Skeletal muscle satellite cell (primary cell): ENCODE measurements at regions not wholly inside any gene's neighbourhood (a gene's known extent, or its start where the extent isn't known, plus 50 kb on each side); places are given as distances from the start of the nearest gene placed in this dataset.

Experiments used
- H3K27me3 ChIP-seq: 2 replicates; pipeline ENCODE4 v1.7.0; 2013; ENCODE audit warnings: low read length; ENCODE audit not compliant: control insufficient read depth, insufficient read depth
- H3K36me3 ChIP-seq: 2 replicates; pipeline ENCODE4 v1.7.0; 2013; ENCODE audit warnings: mild to moderate bottlenecking, control low read depth, low read length; ENCODE audit not compliant: insufficient read depth
- H3K4me1 ChIP-seq: 2 replicates; pipeline ENCODE4 v1.7.0; 2013; ENCODE audit warnings: low read length; ENCODE audit not compliant: control insufficient read depth, insufficient read depth
- H3K4me2 ChIP-seq: 2 replicates; pipeline ENCODE4 v1.7.0; 2013; ENCODE audit warnings: mild to moderate bottlenecking, low read length
- H3K4me3 ChIP-seq: 2 replicates; pipeline ENCODE4 v1.7.0; 2013; ENCODE audit warnings: low read length
- H3K9ac ChIP-seq: 2 replicates; pipeline ENCODE4 v1.7.0; 2013; ENCODE audit warnings: mild to moderate bottlenecking, low read depth, low read length, moderate library complexity
- H3K9me3 ChIP-seq: replicated peaks from 2 replicates; pipeline ENCODE4 v1.7.0; 2013; ENCODE audit warnings: mild to moderate bottlenecking, control low read depth, low read length

GRCh38 chr13:22316494-22317025 lies 645.7 kb downstream of the FGF9 start:
- Histone ChIP-seq H3K4me1 (no peaks in the 10 kb centered on the region), H3K9ac (no peak overlapping the region)

GRCh38 chr13:22320991-22321390 lies 650.1 kb downstream of the FGF9 start:
- Histone ChIP-seq H3K4me2 (no peak overlapping the region), H3K4me3 (no peak overlapping the region), H3K9ac (no peak overlapping the region), H3K4me1 (no peaks in the 10 kb centered on the region), H3K36me3 (no peaks in the 10 kb centered on the region), H3K27me3 (no peaks in the 10 kb centered on the region), H3K9me3 (no peaks in the 10 kb centered on the region)

More at GRCh38 chr13:22316494-22317025, 645.7 kb downstream of the FGF9 start:
- Histone ChIP-seq H3K27me3 (no peaks in the 10 kb centered on the region), H3K9me3 (no peaks in the 10 kb centered on the region), H3K4me2 (no peak overlapping the region), H3K36me3 (no peaks in the 10 kb centered on the region), H3K4me3 (no peak overlapping the region)

GRCh38 chr13:22325761-22326160 lies 654.9 kb downstream of the FGF9 start:
- H3K9ac ChIP-seq: no peak overlapping the region
- no peaks in the 10 kb centered on the region for H3K4me1 ChIP-seq
- no peaks in the 10 kb centered on the region for H3K9me3 ChIP-seq
- H3K4me2 ChIP-seq: no peak overlapping the region
- no peaks in the 10 kb centered on the region for H3K27me3 ChIP-seq
- no peaks in the 10 kb centered on the region for H3K36me3 ChIP-seq
- H3K4me3 ChIP-seq: no peak overlapping the region

- Histone ChIP-seq H3K4me3 (no peak overlapping the region), H3K4me1 (no peaks in the 10 kb centered on the region), H3K9ac (no peak overlapping the region), H3K36me3 (no peaks in the 10 kb centered on the region), H3K9me3 (no peaks in the 10 kb centered on the region), H3K4me2 (no peak overlapping the region), H3K27me3 (no peaks in the 10 kb centered on the region)
Observed at GRCh38 chr13:22332416-22332815, 661.5 kb downstream of the FGF9 start.

- Histone ChIP-seq H3K4me1 (no peaks in the 10 kb centered on the region), H3K9me3 (no peaks in the 10 kb centered on the region), H3K9ac (no peak overlapping the region), H3K27me3 (no peaks in the 10 kb centered on the region), H3K36me3 (no peaks in the 10 kb centered on the region), H3K4me2 (no peak overlapping the region), H3K4me3 (no peak overlapping the region)
Observed at GRCh38 chr13:22336460-22336859, 665.6 kb downstream of the FGF9 start.

- Histone ChIP-seq H3K27me3 (no peaks in the 10 kb centered on the region), H3K4me3 (no peak overlapping the region), H3K9ac (no peak overlapping the region), H3K4me1 (peaks cover 4% of the 10 kb centered on the region), H3K9me3 (no peaks in the 10 kb centered on the region), H3K4me2 (no peak overlapping the region), H3K36me3 (no peaks in the 10 kb centered on the region)
Observed at GRCh38 chr13:22357132-22357531, 686.3 kb downstream of the FGF9 start.

GRCh38 chr13:22369090-22369489 lies 698.2 kb downstream of the FGF9 start:
- no peaks in the 10 kb centered on the region for H3K27me3 ChIP-seq
- no peak overlapping the region for H3K9ac ChIP-seq
- H3K4me2 ChIP-seq: no peak overlapping the region
- H3K9me3 ChIP-seq: no peaks in the 10 kb centered on the region
- no peaks in the 10 kb centered on the region for H3K4me1 ChIP-seq
- H3K36me3 ChIP-seq: no peaks in the 10 kb centered on the region
- no peak overlapping the region for H3K4me3 ChIP-seq

- no peaks in the 10 kb centered on the region for H3K27me3 ChIP-seq
- H3K9me3 ChIP-seq: no peaks in the 10 kb centered on the region
- no peak overlapping the region for H3K4me3 ChIP-seq
- H3K4me1 ChIP-seq: no peaks in the 10 kb centered on the region
- no peaks in the 10 kb centered on the region for H3K36me3 ChIP-seq
- H3K9ac ChIP-seq: no peak overlapping the region
- H3K4me2 ChIP-seq: no peak overlapping the region
Observed at GRCh38 chr13:22369840-22370239, 699.0 kb downstream of the FGF9 start.

- Histone ChIP-seq H3K9ac (no peak overlapping the region), H3K9me3 (no peaks in the 10 kb centered on the region), H3K27me3 (no peaks in the 10 kb centered on the region), H3K36me3 (no peaks in the 10 kb centered on the region), H3K4me2 (no peak overlapping the region), H3K4me3 (no peak overlapping the region), H3K4me1 (no peaks in the 10 kb centered on the region)
Observed at GRCh38 chr13:22372261-22372660, 701.4 kb downstream of the FGF9 start.

- Histone ChIP-seq H3K4me2 (no peak overlapping the region), H3K4me1 (no peaks in the 10 kb centered on the region), H3K27me3 (no peaks in the 10 kb centered on the region), H3K9ac (no peak overlapping the region), H3K9me3 (no peaks in the 10 kb centered on the region), H3K4me3 (no peak overlapping the region), H3K36me3 (no peaks in the 10 kb centered on the region)
Observed at GRCh38 chr13:22375151-22375550, 704.3 kb downstream of the FGF9 start.

GRCh38 chr13:22387899-22388298 lies 717.0 kb downstream of the FGF9 start:
- H3K9ac ChIP-seq: no peak overlapping the region
- H3K9me3 ChIP-seq: no peaks in the 10 kb centered on the region
- H3K4me1 ChIP-seq: no peaks in the 10 kb centered on the region
- no peak overlapping the region for H3K4me2 ChIP-seq
- H3K27me3 ChIP-seq: no peaks in the 10 kb centered on the region
- no peak overlapping the region for H3K4me3 ChIP-seq
- no peaks in the 10 kb centered on the region for H3K36me3 ChIP-seq

- Histone ChIP-seq H3K4me2 (no peak overlapping the region), H3K9ac (no peak overlapping the region), H3K27me3 (peaks cover 3% of the 10 kb centered on the region), H3K36me3 (no peaks in the 10 kb centered on the region), H3K9me3 (no peaks in the 10 kb centered on the region), H3K4me3 (no peak overlapping the region), H3K4me1 (no peaks in the 10 kb centered on the region)
Observed at GRCh38 chr13:22399801-22400420, 729.0 kb downstream of the FGF9 start.
